ENCODE measurements at regions not wholly inside any gene's neighbourhood (a gene's known extent, or its start where the extent isn't known, plus 50 kb on each side); places are given as distances from the start of the nearest gene placed in this dataset.
"Not testable (repeated sequence)": the region's sequence is repeated elsewhere in the genome, so short reads cannot be mapped to it uniquely, and the experiment has no call there.

DNA sequence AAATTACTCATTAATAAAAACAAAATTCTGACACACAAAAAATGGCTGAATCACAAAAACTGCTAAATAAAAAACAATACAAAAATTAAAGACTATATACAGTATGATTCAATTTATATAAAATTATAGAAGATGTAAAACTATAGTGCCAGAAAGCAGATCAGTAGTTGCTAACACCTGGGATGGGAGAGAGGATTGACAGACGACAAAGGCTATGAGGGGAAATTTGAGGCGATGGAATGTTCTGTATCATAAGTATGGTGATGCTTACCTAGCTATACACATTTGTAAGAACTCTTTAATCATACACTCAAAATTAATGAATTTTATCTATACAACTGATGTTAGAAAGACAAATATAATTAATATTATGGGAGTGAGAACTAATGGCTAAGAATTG lies 247.9 kb upstream of the GJE1 start:
- ATAC-seq (no peak), DNase-seq (ENCODE audit: low spot score) (no peak)

DNA sequence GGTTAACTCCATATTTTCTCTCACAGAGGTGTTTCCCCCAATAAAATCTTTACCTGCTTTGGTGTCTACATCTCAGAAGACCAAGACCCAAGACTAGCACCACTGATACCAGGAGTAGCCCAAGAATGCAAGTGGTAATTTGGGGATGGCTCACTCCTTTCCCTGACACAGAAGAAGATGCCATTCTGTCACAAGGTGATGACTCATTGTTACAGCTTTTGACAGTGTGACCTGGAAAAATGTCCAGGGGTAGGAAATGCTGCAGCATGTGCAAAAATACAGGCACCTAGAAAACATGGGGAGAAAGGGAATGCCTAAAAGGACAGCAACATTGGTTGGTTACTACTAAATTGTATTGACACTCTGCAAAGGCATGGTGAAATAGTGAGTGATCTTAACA lies 254.0 kb upstream of the GJE1 start:
- DNase-seq (ENCODE audit: low spot score) (no peak), ATAC-seq (no peak)

DNA sequence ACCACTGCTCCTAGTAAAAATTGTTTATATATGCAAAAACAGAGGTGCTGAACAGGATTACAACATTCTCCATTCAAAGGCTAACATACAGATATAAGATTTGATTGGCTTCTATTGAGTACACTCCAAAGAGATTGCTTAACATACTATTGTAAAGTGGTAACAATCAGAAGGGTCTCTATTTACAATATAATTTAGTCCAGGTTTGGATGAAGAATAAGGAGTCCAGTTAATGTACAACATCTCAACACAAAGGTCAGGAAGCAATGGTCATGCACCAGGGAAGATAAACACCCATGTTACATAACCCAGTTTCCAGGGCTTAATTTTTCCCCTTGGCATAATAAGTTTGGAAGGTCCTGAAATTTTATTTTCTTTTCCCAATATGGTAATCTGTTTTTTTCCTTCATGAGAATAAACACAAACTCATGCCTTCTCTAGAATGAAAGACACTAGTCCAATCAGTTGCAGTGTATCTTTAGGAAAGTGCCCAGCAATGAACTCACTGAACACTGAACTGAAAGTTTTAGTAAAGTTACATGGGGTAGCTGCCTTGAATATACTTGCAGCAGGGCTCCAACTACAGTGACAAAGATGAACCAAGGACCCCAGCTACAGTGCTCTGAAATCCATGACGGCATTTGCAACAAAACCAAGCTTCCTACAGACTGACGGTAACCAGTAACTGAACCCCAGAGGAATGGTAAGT lies 255.3 kb upstream of the GJE1 start:
- no peak for DNase-seq (ENCODE audit: low spot score)

DNA sequence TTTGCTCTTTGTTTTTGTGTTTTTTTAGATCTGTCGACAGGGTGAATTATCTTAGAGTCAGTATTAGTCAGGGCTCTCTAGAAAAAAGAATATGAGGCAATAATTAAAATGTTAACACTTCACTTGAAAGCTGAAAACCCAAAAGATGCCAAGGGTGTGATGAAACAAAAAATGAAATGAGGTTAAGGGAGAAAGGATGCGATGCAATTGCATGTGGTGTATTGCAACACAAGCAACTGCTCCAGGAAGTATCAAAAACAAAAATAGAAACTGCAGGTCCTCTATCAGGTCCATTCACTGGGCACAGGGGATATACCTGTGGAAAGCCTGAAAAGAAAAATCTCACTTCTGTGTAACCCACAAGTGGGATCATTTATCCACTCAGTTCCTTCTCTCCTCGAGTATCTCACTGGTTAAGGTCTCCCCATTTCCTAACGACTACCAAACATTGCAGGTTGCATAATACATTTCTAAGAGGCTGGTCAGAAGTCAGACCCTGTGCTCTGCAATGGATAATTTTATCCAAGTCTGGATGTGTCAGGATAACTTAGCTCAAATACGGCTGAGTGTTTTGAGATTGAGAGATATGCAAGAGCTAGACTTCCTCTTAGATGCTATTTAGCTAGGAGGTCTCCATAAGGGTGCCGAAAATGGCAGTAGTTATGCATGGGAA lies 257.7 kb upstream of the GJE1 start:
- DNase-seq (ENCODE audit: low spot score) (no peak), ATAC-seq (peak; percentile 67)

More for the DNA sequence above, 255.3 kb upstream of the GJE1 start:
- ATAC-seq, result peak; percentile 79

DNA sequence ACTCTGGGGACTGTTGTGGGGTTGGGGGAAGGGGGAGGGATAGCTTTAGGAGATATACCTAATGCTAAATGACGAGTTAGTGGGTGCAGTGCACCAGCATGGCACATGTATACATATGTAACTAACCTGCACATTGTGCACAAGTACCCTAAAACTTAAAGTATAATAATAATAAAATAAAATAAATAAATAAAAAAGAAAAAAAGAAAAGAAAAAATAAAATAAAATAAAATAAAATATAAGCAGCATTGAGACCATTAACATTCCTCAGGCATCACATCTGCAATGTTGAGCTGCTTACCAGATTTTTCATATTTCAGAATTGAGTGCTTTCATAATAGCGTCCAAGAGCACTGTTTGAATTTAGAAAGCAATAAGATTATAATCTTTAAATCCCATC lies 263.2 kb upstream of the GJE1 start:
- not testable (repeated sequence) for DNase-seq (ENCODE audit: low spot score); ATAC-seq

DNA sequence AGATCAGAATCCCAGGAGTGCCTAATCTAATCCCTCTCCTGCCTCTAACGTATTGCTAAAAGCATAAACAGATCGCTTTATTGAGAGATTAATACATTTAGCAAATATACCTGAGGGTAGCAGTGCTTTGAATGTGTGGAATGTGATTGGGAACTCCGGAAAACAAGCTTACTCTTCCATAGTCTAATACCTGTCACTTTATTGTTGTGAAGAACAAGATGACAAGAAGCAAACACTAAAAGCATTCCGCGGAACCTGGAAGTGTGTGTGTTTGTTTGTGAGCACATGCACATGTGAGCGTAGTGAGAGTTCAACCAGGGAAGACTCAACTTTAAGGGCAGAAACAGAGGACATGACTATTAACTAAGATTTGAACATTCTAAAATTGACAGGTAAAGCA lies 265.0 kb upstream of the GJE1 start:
- ATAC-seq, result no peak
- DNase-seq (ENCODE audit: low spot score), result no peak

DNA sequence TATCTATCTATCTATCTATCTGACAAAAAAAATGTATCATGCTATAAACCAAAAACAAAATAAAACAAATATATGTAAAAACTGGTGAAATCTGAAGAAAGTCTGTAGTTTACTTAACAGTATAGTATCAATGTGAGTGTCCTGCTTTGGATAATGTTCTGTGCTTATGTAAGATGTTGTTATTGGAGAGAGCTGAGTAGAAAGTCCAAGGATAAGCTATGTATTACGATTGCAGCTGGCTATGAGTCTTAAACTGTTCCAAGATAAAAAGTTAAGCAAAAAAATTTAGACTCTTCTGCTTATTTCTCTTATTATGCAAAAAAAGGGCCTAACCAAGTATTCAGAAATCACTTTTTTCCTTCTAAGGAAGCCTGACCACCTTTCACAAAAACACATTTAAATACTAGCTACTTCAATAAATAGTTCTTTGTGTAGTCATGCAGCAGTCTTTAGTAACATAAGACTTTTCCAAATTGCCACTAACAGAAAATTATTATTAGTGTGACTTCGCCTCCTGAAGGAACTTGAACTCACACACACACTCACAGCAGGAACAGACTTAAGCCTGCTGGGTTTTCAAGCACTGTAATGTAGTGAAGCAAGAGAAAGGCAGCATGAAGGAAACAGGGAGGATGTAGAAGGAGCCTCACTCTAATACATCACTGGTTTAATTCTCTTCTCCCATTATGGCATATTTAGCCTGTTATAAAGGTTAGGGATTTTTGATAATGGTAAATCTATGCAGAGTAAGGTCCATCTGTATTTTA lies 265.8 kb upstream of the GJE1 start:
- ATAC-seq, result peak; percentile 95
- DNase-seq (ENCODE audit: low spot score), result no peak

DNA sequence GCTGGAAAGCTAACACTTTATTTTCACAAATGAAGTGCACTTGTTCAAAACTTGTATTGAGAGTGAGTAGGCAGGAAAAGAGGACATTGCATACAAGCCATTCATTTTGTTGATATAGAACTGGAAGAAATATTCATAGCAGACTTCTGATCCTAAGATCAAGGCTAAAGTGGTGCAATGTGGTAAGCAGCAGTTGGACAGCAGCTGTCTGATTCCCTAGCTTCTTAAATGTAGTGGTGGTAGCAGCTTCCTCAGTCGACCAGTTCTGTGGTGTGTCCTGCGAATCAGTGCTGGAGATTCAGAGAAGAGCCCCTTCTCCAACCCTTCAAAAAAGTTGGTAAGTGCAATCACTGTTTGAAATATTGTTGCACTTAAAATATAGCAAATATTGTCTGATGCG lies 281.7 kb upstream of the GJE1 start:
- DNase-seq (ENCODE audit: low spot score) (no peak), ATAC-seq (no peak)

DNA sequence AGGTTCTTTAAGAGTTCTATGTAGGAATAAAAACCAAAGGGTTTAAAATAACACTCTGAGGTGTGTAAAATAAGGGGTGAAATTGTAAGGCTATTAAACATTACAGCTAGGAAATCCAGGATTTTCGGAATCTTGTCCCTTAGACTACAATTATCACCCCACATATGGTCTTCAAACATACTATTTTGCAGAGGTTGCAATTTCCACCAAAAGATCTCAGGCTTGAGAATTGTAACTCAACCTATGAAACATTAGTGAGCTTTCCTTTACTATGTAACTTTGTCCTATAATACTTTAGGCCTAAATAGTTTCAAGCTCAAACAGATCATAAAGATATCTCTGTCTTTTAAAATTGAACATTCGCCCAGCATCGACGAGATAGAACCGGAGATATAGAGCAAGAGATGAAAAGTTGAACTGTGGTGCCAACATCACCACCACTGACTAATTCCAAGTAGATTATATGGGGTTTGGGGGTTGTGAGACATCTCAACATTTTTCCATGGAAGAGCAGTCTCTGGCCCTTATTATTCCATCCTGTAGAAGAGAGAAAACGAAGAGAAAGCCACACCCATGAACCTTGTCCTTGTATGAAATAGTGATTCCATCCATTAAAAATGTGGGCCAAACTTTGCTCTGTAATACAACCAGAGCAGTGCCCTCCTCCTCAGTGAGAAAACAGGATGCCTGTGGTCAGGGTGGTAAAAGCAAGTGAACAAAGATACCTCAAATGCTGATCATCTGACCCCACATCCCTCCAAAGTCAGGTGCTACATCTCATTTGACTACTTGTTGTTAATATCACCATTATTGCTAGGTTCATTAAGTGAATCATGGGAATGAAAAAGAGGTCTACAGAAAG lies 284.5 kb upstream of the GJE1 start:
- DNase-seq (ENCODE audit: low spot score) (no peak), ATAC-seq (no peak)

DNA sequence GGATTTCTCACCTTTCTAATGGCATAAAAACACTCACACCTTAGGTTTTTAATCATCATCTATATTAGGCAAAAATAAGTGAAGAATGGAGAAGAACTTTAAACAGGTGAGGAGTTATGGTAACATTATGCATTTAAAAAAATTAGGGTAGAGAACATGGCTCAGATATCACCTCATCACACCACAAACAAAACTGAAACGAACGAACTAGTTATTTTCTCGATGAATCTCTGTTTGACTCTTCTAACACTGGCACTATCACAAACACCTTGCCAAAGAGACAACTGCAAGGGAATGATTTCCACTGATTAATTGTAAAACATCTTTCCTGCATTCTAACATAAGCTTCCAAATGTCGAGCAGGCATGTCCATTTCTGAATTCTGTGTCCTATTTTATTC lies 286.1 kb upstream of the GJE1 start:
- DNase-seq (ENCODE audit: low spot score), result no peak
- ATAC-seq, result no peak

DNA sequence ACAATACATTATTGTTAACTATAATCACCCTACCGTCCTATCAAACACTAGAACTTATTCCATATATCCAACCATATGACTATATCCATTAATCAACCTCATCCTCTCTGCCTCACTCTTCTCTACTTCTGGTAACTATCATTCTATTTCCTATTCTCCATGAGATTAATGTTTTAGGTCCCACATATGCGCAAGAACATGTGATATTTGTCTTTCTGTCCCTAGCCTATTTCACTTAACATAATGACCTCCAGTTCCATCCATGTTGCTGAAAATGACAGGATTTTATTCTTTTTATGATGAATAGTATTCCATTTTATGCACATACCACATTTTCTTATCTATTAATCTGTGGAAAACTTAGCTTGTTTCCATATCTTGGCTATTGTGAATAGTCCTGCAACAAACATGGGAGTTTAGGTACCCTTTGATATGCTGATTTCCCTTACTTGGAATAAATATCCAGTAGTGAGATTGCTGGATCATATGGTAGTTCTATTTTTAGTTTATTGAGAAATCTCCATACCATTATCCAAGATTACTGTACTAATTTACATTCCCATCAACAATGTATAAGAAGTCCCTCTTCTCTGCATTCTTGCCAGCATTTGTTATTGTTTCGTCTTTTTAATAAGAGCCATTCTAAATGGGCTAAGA lies 289.4 kb upstream of the GJE1 start:
- ATAC-seq (no peak), DNase-seq (ENCODE audit: low spot score) (no peak)

DNA sequence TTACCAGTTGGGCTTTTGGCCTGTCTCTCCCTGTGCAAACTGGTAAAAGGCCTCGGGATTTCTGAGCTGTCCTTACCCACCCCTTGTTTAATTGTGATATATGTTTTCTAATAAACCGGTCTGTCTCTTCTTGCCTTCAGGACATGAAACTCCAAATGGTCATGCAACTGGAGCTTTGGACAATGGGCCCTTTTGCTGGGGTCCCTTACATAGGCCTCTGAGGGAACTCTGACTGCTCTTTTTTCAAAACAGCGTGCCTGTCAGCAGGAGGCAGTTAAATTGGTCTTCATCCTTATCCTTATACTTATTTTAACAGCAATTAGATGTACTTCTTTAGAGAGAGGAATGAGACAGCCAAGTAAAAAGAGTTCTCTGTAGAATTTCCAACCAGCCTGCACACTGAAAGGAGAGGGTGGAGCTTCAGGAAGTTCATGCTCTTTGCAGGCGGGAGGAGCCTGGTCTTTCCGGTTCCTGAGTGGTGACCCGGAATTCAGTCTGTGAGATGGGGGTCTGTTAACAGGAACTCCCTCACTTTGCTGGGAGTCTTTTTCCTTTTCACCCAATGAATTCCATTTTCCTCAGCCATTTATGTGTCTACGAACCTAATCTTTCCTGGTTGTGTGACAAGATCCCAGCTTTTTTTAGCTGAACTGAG lies 299.6 kb upstream of the GJE1 start:
- no peak for DNase-seq (ENCODE audit: low spot score)
- ATAC-seq, result no peak

DNA sequence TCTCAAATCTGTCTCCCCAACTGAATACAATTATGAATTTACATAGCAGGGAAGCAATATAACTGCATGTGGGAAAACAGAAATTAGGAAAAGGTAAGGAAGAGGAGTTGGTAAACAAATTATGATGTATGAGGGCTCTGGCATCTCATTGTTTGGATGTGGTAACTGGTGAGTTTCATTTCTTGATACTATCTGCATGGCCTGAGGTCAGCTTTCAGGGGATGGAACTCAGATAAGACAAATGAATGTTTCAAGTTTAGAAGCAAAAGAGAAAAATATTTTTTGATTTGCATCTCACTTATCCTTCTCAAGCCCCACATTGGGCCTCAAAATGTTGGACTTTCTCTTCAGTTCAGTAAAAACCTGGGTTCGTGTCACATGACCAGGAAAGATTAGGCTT lies 302.2 kb upstream of the GJE1 start:
- DNase-seq (ENCODE audit: low spot score), result no peak
- no peak for ATAC-seq

DNA sequence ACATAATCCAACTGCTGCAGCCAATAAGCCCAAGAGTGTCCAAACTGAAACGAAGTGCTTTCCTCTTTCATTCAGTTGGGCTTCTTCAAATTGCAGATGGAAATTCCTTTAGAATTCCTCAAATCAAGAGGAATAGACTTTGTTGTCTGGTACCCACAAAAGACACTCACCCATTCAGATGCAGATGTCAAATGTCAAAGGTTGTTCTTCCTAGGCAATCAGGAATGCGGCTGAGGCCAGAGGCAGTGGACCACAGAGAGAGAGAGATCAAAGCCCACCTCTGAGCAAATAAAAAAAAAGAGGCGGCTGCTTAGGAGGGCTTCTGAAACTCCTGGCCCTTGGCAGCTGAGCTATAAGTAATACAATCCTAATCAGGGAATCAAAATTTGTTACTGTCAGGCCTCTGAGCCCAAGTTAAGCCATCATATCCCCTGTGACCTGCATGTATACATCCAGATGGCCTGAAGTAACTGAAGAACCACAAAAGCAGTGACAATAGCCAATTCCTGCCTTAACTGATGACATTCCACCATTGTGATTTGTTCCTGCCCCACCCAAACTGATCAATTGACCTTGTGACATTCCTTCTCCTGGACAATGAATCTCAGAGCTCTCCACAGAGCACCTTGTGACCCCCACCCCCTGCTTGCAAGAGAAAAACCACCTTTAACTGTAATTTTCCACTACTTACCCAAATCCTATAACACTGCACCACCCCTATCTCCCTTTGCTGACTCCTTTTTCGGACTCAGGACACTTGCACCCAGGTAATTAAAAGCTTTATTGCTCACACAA lies 303.0 kb upstream of the GJE1 start:
- no peak for DNase-seq (ENCODE audit: low spot score)
- no peak for ATAC-seq

DNA sequence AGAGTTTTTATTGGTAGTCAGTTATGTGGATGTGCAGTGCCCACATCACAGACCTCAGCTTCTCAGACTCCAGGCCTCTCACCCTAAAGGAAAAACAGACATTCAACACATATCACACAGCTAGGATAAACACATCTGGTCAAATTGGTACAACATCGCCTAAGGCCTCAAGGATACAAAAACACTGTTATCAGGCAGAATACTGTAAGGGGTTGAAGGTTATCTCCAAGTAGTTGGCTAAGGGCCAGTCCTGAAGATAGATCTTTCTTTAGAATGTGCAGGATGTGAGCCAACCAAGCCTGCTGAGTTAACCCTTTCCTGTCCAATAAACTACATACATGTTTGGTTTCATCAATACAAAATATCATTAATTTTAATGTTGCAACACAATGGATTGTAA lies 308.4 kb upstream of the GJE1 start:
- ATAC-seq, result no peak
- DNase-seq (ENCODE audit: low spot score), result no peak

DNA sequence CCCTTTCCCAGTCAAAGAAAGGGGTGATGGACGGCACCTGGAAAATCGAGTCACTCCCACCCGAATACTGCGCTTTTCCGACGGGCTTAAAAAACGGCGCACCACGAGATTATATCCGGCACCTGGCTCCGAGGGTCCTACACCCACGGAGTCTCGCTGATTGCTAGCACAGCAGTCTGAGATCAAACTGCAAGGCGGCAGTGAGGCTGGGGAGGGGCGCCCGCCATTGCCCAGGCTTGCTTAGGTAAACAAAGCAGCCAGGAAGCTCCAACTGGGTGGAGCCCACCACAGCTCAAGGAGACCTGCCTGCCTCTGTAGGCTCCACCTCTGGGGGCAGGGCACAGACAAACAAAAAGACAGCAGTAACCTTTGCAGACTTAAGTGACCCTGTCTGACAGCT lies 317.7 kb upstream of the GJE1 start:
- DNase-seq (ENCODE audit: low spot score); ATAC-seq: not testable (repeated sequence)

DNA sequence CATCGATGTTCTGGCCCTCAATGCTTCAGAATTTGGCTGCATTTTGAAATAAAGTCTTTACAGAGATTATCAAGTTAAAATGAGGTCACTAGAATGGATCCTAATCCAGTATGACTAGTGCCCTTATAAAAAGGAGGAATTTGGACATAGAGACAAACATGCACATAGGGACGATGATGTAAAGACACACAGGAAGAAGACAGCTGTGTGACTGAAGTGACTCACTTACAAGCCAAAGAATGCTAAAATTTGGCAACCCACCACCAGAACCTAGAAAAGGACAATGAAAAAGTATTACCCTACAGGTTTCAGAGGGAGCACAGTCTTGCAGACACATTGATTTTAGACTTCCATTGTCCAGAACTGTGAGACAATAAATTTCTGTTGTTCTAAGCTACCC lies 322.8 kb upstream of the GJE1 start:
- no peak for ATAC-seq
- DNase-seq (ENCODE audit: low spot score), result no peak

DNA sequence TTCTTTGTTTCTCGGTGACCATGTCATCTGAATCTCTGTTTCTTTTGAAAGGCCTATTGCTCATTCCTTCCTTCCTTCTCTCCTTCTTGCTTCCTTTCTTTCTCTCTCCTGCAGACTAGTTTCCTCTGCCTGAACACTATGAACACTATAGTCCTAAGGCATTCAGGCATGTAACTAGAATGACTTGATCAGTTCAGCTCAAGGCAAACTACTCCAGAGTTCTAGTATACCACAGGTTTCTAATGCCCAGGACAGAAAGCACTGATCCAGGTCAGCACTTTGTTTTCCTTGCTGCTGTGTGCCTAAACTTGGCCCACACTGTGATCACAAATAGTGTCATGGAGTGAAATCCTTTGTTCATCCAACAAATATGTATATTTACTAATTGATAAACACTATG lies 324.1 kb upstream of the GJE1 start:
- no peak for DNase-seq (ENCODE audit: low spot score)
- ATAC-seq, result no peak

DNA sequence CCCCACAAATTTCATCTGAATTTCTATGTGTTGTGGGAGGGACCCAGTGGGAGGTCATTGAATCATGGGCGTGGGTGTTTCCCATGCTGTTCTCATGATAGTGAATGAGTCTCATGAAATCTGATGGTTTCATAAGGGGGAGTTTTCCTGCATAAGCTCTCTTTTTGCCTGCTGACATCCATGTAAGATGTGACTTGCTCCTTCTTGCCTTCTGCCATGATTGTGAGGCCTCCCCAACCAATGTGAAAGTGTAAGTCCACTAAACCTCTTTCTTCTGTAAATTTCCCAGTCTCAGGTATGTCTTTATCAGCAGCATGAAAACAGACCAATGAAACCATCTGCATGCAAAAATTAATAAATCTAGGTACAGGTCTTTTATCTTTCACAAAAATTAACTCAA lies 331.8 kb upstream of the GJE1 start:
- not testable (repeated sequence) for DNase-seq (ENCODE audit: low spot score); ATAC-seq

Data from left lobe of liver (tissue), 2 donors.